ENCODE measurements at regions not wholly inside any gene's neighbourhood (a gene's known extent, or its start where the extent isn't known, plus 50 kb on each side); places are given as distances from the start of the nearest gene placed in this dataset.

DNA sequence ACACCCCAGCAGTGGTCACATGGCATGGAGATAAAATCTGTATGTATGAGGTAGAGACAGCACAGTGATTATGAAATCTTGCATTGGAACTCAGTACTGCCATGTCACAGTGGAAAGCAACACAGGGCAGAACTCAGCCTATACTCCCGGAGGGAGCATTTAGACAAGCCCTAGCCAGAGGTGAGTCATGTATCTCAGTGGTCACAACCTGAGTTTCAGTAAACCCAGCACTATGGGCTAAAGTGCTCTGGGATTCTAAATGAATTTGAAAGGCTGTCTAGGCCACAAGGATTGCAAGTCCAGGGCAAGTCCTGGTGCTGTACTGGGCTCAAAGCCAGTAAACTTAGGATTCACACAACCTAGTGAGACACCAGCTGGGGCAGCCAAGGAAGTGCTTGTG is 1717.1 kb upstream of the RAG2 start:
- H3K27ac ChIP-seq (ENCODE audit: low read depth, low read length, severe bottlenecking), result no peak overlapping the region
- no peaks in the 10 kb centered on the region for H3K36me3 ChIP-seq (ENCODE audit: control insufficient read depth, insufficient read depth, low read length)
- no peaks in the 10 kb centered on the region for H3K4me1 ChIP-seq (ENCODE audit: control insufficient read depth, insufficient read depth, low read length, poor library complexity, severe bottlenecking)
- no peak overlapping the region for H3K4me3 ChIP-seq (ENCODE audit: extremely low read depth, insufficient read depth, low read length, poor library complexity, severe bottlenecking)
- no peaks in the 10 kb centered on the region for H3K9me3 ChIP-seq (ENCODE audit: control insufficient read depth, low read length)
- 100% methylated on average over 1 of the region's 1 CpG for WGBS, 2 experiments (ENCODE audit: insufficient coverage in 2 of 2)

DNA sequence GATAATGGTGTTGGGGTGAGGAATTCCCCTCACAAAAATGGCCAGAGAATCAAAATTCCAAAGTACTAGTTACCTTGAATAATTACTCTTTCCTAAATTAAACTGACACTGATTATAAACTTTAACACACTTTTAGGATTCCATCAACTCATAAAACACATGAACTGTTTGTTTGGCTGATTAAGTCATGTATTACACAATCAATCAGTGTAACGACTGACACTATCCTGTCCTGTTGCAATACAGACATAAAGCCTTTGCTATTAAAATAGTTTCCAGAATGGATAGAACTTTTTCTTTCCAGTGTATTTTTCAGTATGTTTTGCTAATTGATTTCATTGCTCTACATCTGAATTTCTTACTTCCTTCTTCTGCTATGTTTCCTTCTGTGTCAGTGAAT is 1709.4 kb upstream of the RAG2 start:
- no peaks in the 10 kb centered on the region for H3K36me3 ChIP-seq (ENCODE audit: control insufficient read depth, insufficient read depth, low read length)
- WGBS, 2 experiments (ENCODE audit: insufficient coverage in 2 of 2), result no CpG with 5 or more reads among the region's 1 CpG
- no peaks in the 10 kb centered on the region for H3K4me1 ChIP-seq (ENCODE audit: control insufficient read depth, insufficient read depth, low read length, poor library complexity, severe bottlenecking)
- no peak overlapping the region for H3K27ac ChIP-seq (ENCODE audit: low read depth, low read length, severe bottlenecking)
- no peaks in the 10 kb centered on the region for H3K9me3 ChIP-seq (ENCODE audit: control insufficient read depth, low read length)
- no peak overlapping the region for H3K4me3 ChIP-seq (ENCODE audit: extremely low read depth, insufficient read depth, low read length, poor library complexity, severe bottlenecking)

DNA sequence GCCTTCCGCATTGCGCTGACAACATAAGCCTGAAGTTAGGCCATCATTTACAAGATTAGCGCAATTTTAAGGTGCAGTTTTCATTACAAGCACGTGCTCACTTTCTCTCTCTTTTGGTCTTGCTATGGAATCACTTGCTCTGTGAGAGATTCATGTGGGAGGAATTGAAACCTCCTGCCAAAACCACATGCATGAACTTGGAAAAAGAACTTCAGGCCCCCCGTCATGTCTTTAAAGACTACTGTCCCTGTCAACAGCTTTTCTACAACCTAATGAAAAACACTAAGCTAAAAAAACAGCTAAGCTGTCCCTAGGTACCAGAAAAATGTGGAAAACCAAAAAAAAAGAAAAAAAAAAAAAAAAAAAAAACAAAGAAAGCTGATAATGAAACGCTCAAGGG is 1707.6 kb upstream of the RAG2 start:
- Histone ChIP-seq H3K36me3 (ENCODE audit: control insufficient read depth, insufficient read depth, low read length) (no peaks in the 10 kb centered on the region), H3K4me3 (ENCODE audit: extremely low read depth, insufficient read depth, low read length, poor library complexity, severe bottlenecking) (no peak overlapping the region), H3K9me3 (ENCODE audit: control insufficient read depth, low read length) (no peaks in the 10 kb centered on the region), H3K27ac (ENCODE audit: low read depth, low read length, severe bottlenecking) (no peak overlapping the region), H3K4me1 (ENCODE audit: control insufficient read depth, insufficient read depth, low read length, poor library complexity, severe bottlenecking) (no peaks in the 10 kb centered on the region)
- 91 to 94% methylated on average over 2 to 4 of the region's 6 CpGs for WGBS, 2 experiments (ENCODE audit: insufficient coverage in 2 of 2)

DNA sequence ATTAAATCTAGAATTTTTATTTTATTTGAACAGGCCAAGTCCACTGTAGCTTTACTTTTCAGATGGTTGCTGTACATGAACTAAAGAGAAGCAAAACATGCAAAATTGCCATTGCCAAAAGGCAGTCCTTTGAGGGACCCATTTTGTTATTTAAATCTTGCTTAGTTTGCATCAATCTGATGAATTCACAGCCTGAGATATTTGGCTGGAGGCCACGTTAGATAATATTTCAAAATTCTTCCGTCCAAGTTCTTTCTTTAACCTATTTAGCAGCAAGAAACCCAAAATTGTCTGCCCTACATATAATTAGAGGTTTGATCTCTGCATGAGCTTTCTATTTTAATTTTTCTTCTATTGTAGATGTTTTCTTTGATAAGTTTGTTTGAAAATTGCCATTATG is 1706.9 kb upstream of the RAG2 start:
- Histone ChIP-seq H3K36me3 (ENCODE audit: control insufficient read depth, insufficient read depth, low read length) (no peaks in the 10 kb centered on the region), H3K9me3 (ENCODE audit: control insufficient read depth, low read length) (no peaks in the 10 kb centered on the region), H3K27ac (ENCODE audit: low read depth, low read length, severe bottlenecking) (no peak overlapping the region), H3K4me3 (ENCODE audit: extremely low read depth, insufficient read depth, low read length, poor library complexity, severe bottlenecking) (no peak overlapping the region), H3K4me1 (ENCODE audit: control insufficient read depth, insufficient read depth, low read length, poor library complexity, severe bottlenecking) (no peaks in the 10 kb centered on the region)
- WGBS, 2 experiments (ENCODE audit: insufficient coverage in 2 of 2), result 80% methylated on average over 1 of the region's 2 CpGs; no CpG with 5 or more reads in 1 of the 2 experiments

DNA sequence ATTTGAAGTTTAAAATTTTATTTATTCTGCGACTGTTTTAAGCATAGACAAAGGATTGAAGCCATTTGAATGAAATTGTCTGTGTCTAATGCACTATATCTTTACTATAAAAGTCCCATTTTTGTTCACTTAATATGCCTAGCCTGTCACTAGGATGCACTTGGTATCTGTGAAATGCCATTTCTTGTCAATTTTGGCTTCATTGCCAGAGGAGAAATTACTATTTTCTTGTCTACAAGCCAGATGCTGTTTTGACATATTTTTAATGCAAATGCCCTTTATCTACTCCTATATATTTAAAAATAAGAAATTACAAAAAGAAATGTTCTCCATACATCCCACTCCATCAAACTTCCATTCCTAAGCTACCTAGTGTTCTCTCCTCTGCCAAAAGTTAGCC is 1704.5 kb upstream of the RAG2 start:
- H3K4me3 ChIP-seq (ENCODE audit: extremely low read depth, insufficient read depth, low read length, poor library complexity, severe bottlenecking), result no peak overlapping the region
- no CpG with 5 or more reads among the region's 1 CpG for WGBS, 2 experiments (ENCODE audit: insufficient coverage in 2 of 2)
- H3K27ac ChIP-seq (ENCODE audit: low read depth, low read length, severe bottlenecking), result no peak overlapping the region
- no peaks in the 10 kb centered on the region for H3K4me1 ChIP-seq (ENCODE audit: control insufficient read depth, insufficient read depth, low read length, poor library complexity, severe bottlenecking)
- no peaks in the 10 kb centered on the region for H3K9me3 ChIP-seq (ENCODE audit: control insufficient read depth, low read length)
- H3K36me3 ChIP-seq (ENCODE audit: control insufficient read depth, insufficient read depth, low read length), result no peaks in the 10 kb centered on the region

DNA sequence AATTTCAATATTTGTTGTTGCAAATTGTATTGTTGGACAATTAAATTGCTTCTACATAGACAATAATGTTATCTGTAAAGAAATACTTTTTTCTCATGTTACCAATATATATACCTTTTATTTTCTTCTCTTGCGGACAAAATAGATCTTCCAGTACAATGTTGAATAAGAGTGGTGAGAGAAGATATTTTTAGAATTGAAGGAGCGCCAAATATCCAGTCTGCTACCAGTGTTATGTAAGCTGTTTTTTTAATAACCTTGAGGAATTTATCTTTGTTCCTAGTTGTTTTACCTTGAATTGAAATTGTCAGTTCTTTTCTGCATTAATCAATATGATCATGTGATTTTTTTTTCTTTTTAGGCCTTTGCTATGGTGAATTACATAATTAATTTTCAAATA is 1702.5 kb upstream of the RAG2 start:
- Histone ChIP-seq H3K4me1 (ENCODE audit: control insufficient read depth, insufficient read depth, low read length, poor library complexity, severe bottlenecking) (no peaks in the 10 kb centered on the region), H3K27ac (ENCODE audit: low read depth, low read length, severe bottlenecking) (no peak overlapping the region), H3K9me3 (ENCODE audit: control insufficient read depth, low read length) (no peaks in the 10 kb centered on the region), H3K36me3 (ENCODE audit: control insufficient read depth, insufficient read depth, low read length) (no peaks in the 10 kb centered on the region), H3K4me3 (ENCODE audit: extremely low read depth, insufficient read depth, low read length, poor library complexity, severe bottlenecking) (no peak overlapping the region)
- WGBS, 2 experiments (ENCODE audit: insufficient coverage in 2 of 2), result 100% methylated on average over 1 of the region's 2 CpGs; no CpG with 5 or more reads in 1 of the 2 experiments

DNA sequence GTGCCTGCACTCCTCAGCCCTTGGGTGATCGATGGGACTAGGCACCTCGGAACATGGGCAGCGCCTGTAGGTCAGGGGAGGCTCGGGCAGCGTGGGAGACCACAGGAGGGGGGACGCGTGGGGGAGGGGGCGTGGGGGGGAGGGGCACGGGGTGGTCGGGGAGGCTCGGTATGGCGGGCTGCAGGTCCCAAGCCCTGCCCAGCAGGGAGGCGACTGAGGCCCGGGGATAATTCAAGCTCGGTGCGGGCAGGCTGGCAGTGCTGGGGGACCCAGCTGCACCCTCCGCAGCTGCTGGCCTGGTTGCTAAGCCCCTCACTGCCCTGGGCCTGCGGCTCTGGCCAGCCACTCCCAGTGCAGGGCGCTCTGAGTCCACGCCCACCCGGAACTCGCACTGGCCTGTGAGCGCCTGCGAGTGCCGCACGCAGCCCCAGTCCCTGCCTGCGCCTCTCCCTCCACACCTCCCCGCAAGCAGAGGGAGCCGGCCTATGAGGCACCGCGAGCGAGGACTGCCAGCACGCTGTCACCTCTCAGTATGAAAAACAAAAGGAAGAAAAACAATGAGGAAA is 1698.3 kb upstream of the RAG2 start:
- no peaks in the 10 kb centered on the region for H3K4me1 ChIP-seq (ENCODE audit: control insufficient read depth, insufficient read depth, low read length, poor library complexity, severe bottlenecking)
- H3K9me3 ChIP-seq (ENCODE audit: control insufficient read depth, low read length), result no peaks in the 10 kb centered on the region
- no peak overlapping the region for H3K27ac ChIP-seq (ENCODE audit: low read depth, low read length, severe bottlenecking)
- WGBS, 2 experiments (ENCODE audit: insufficient coverage in 2 of 2), result 97 to 99% methylated on average over 10 to 14 of the region's 33 CpGs
- H3K4me3 ChIP-seq (ENCODE audit: extremely low read depth, insufficient read depth, low read length, poor library complexity, severe bottlenecking), result no peak overlapping the region
- H3K36me3 ChIP-seq (ENCODE audit: control insufficient read depth, insufficient read depth, low read length), result no peaks in the 10 kb centered on the region

DNA sequence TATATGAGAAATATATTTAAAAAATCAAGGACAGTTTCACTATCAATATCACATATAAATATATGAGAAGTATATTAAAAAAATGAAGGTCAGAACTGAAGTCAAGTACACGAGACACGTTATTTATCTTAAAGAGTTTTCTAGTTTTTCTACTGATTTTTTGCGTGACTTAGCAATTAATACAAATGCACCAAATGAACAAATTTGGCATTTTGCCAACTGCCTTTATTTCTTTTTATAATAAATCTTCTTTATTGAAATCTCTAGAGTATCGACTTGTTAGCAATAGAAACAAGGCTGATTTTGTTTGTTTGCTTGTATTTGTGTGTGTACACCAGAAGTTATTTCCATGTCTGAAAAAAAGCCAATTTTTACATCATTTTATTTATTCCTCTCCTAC is 1684.7 kb upstream of the RAG2 start:
- H3K9me3 ChIP-seq (ENCODE audit: control insufficient read depth, low read length), result no peaks in the 10 kb centered on the region
- 92% methylated on average over 2 of the region's 4 CpGs; no CpG with 5 or more reads in 1 of the 2 experiments for WGBS, 2 experiments (ENCODE audit: insufficient coverage in 2 of 2)
- H3K27ac ChIP-seq (ENCODE audit: low read depth, low read length, severe bottlenecking), result no peak overlapping the region
- no peaks in the 10 kb centered on the region for H3K36me3 ChIP-seq (ENCODE audit: control insufficient read depth, insufficient read depth, low read length)
- no peak overlapping the region for H3K4me3 ChIP-seq (ENCODE audit: extremely low read depth, insufficient read depth, low read length, poor library complexity, severe bottlenecking)
- H3K4me1 ChIP-seq (ENCODE audit: control insufficient read depth, insufficient read depth, low read length, poor library complexity, severe bottlenecking), result no peaks in the 10 kb centered on the region

DNA sequence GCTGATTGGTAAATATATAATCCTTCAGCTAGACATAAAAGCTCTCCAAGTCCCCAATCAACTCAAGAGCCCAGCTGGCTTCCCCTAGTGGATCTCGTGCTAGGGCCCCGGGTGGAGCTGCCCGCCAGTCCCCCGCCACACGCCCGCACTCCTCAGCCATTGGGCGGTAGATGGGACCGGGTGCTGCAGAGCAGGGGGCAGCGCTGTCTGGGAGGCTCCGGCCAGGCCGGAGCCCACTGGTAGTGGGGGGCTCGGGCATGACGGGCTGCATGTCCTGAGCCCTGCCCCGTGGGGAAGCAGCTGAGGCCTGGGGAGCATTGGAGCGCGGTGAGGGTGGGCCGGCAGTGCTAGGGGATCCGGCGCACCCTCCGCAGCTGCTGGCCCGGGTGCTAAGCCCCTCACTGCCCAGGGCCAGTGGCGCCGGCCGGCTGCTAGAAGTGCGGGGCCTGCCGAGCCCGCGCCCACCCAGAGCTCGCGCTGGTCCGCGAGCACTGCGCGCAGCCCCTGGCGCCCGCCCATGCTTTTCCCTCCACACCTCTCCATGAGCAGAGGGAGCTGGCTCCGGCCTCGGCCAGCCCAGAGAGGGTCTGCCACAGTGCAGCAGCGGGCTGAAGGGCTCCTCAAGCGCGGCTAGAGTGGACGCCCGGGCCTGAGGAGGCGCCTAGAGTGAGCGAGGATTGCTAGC is 1680.6 kb upstream of the RAG2 start:
- Histone ChIP-seq H3K4me3 (ENCODE audit: extremely low read depth, insufficient read depth, low read length, poor library complexity, severe bottlenecking) (no peak overlapping the region), H3K36me3 (ENCODE audit: control insufficient read depth, insufficient read depth, low read length) (no peaks in the 10 kb centered on the region), H3K9me3 (ENCODE audit: control insufficient read depth, low read length) (no peaks in the 10 kb centered on the region), H3K4me1 (ENCODE audit: control insufficient read depth, insufficient read depth, low read length, poor library complexity, severe bottlenecking) (peaks cover 3% of the 10 kb centered on the region), H3K27ac (ENCODE audit: low read depth, low read length, severe bottlenecking) (no peak overlapping the region)
- WGBS, 2 experiments (ENCODE audit: insufficient coverage in 2 of 2), result 95 to 97% methylated on average over 22 to 43 of the region's 45 CpGs

DNA sequence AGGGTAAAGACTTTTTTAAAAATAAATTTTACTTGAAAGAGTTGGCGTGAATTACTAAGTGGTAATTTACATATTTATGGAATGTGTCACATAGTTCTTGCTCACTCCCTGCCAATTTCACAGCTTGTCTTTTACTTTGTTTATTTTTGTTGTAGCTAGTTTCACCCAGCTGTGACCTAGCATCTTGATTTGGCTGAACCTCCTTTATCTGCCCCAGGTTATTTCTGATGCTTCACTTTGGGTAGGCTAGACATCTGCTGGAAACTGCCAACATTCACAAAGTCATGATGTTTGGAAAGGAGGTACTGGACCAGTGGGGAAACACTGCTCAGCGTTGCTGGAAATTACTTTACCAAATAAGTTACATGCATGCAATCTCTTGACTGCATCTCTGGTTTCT is 1676.0 kb upstream of the RAG2 start:
- Histone ChIP-seq H3K4me1 (ENCODE audit: control insufficient read depth, insufficient read depth, low read length, poor library complexity, severe bottlenecking) (peaks cover 3% of the 10 kb centered on the region), H3K4me3 (ENCODE audit: extremely low read depth, insufficient read depth, low read length, poor library complexity, severe bottlenecking) (no peak overlapping the region), H3K36me3 (ENCODE audit: control insufficient read depth, insufficient read depth, low read length) (no peaks in the 10 kb centered on the region), H3K27ac (ENCODE audit: low read depth, low read length, severe bottlenecking) (no peak overlapping the region), H3K9me3 (ENCODE audit: control insufficient read depth, low read length) (peaks cover 3% of the 10 kb centered on the region)
- 100% methylated on average over 1 of the region's 2 CpGs; no CpG with 5 or more reads in 1 of the 2 experiments for WGBS, 2 experiments (ENCODE audit: insufficient coverage in 2 of 2)

DNA sequence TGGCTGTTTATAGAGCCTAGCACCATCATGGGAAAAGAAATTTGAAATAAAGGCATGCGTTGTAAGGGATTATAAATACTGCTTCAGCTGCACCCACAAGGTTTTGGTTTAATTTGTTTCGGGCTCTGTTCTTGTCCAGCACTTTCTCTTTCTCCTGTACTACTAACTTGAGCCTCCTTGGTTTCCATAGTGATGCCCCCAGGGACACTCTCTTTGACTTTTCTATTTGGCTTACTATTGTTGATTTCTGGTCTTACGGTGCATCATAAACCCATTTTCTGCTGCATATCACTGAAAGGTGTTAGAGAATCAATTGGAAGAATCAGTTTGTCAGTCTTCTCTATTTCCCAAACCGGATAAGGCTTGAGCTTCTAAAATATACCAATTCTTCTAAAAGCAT is 1674.3 kb upstream of the RAG2 start:
- Histone ChIP-seq H3K4me3 (ENCODE audit: extremely low read depth, insufficient read depth, low read length, poor library complexity, severe bottlenecking) (no peak overlapping the region), H3K27ac (ENCODE audit: low read depth, low read length, severe bottlenecking) (no peak overlapping the region), H3K4me1 (ENCODE audit: control insufficient read depth, insufficient read depth, low read length, poor library complexity, severe bottlenecking) (peaks cover 3% of the 10 kb centered on the region), H3K36me3 (ENCODE audit: control insufficient read depth, insufficient read depth, low read length) (no peaks in the 10 kb centered on the region), H3K9me3 (ENCODE audit: control insufficient read depth, low read length) (peaks cover 3% of the 10 kb centered on the region)
- WGBS, 2 experiments (ENCODE audit: insufficient coverage in 2 of 2), result 83 to 88% methylated on average over 1 to 2 of the region's 4 CpGs
